ENCODE measurements at regions not wholly inside any gene's neighbourhood (a gene's known extent, or its start where the extent isn't known, plus 50 kb on each side); places are given as distances from the start of the nearest gene placed in this dataset.
A peak's percentile ranks its signal among the peaks of the same experiment; 100 is the strongest.

- ChIA-PET POLR2A (no interaction called here), CTCF (no interaction called here)
- no peak for TF ChIP-seq CTBP1 (IDR thresholded peaks at IDR 0.05; ENCODE audit: borderline replicate concordance)
- no peak for TF ChIP-seq FOXA1 (IDR thresholded peaks at IDR 0.05)
- TF ChIP-seq SUZ12 (IDR thresholded peaks at IDR 0.05), result no peak
- TF ChIP-seq SP1 (IDR thresholded peaks at IDR 0.05), result no peak
- no peak for TF ChIP-seq BHLHE40 (IDR thresholded peaks at IDR 0.05; ENCODE audit: borderline replicate concordance)
- TF ChIP-seq PKNOX1 (IDR thresholded peaks at IDR 0.05), result no peak
- TF ChIP-seq ZNF384 (IDR thresholded peaks at IDR 0.05), result no peak
- TF ChIP-seq ARNT (IDR thresholded peaks at IDR 0.05), result no peak
- TF ChIP-seq FOXK2 (IDR thresholded peaks at IDR 0.05), result no peak
- no peak for TF ChIP-seq FOXM1 (IDR thresholded peaks at IDR 0.05; ENCODE audit: borderline replicate concordance)
- TF ChIP-seq L3MBTL2 (conservative IDR thresholded peaks at IDR 0.05), result no peak
- no peak for TF ChIP-seq NFRKB (IDR thresholded peaks at IDR 0.05)
- TF ChIP-seq HDGF (IDR thresholded peaks at IDR 0.05; ENCODE audit: borderline replicate concordance), result no peak
- TF ChIP-seq LEF1 (IDR thresholded peaks at IDR 0.05; ENCODE audit: borderline replicate concordance), result no peak
- no peak for DNase-seq (ENCODE audit: extremely low spot score)
Observed at GRCh38 chr6:15849395-15849794, 186.6 kb upstream of the DTNBP1 start.

DNA sequence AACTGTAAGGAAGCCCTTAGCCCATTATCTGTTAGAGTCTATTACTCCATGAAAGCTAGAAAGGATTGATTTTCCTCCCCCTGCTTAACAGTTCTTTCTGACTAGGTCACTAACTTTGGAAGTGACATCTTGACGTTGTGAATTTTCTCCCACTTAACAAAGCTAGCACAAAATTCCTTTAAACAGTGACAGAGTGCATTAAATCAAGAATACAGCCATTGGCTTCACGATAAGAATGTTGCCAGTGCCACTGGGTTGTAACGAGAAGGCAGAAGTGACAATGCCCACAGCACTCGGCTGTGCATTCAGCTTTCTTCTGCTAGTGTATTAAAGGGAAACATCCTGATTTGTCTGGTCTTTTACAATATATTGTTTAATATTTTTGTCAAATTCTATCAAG, 182.7 kb upstream of the DTNBP1 start:
- ChIA-PET POLR2A (no interaction called here), CTCF (no interaction called here)
- no peak for DNase-seq (ENCODE audit: extremely low spot score)

DNA sequence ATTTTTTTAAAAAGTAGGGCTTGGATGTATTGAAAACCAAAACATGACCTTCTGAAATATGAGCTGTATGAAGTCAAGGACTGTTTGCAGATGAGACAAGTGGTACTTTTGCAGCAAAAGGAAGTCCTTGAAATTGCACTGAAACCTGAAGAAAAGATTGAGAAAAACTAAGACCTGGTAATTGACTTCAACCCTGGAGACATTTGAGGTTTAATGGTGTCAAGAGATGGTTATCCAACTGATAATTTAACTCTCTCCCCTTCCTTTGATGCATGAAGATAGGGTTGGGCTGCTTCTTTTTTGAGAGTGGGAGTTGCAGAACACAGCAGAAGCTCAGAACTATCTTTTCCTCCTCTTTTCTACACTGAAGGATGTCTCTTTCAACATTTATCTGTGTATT, 180.9 kb upstream of the DTNBP1 start:
- no peak for TF ChIP-seq SUZ12 (IDR thresholded peaks at IDR 0.05)
- no peak for TF ChIP-seq ARNT (IDR thresholded peaks at IDR 0.05)
- TF ChIP-seq HDGF (IDR thresholded peaks at IDR 0.05; ENCODE audit: borderline replicate concordance), result no peak
- no peak for TF ChIP-seq NFRKB (IDR thresholded peaks at IDR 0.05)
- no peak for TF ChIP-seq SP1 (IDR thresholded peaks at IDR 0.05)
- ChIA-PET CTCF (no interaction called here), POLR2A (no interaction called here)
- no peak for DNase-seq (ENCODE audit: extremely low spot score)

More for the DNA sequence above, 182.7 kb upstream of the DTNBP1 start:
- no peak for TF ChIP-seq LEF1 (IDR thresholded peaks at IDR 0.05; ENCODE audit: borderline replicate concordance)
- TF ChIP-seq ELF4 (IDR thresholded peaks at IDR 0.05), result no peak
- TF ChIP-seq NFRKB (IDR thresholded peaks at IDR 0.05), result no peak
- no peak for TF ChIP-seq BHLHE40 (IDR thresholded peaks at IDR 0.05; ENCODE audit: borderline replicate concordance)
- no peak for TF ChIP-seq FOXK2 (IDR thresholded peaks at IDR 0.05)
- no peak for TF ChIP-seq FOXM1 (IDR thresholded peaks at IDR 0.05; ENCODE audit: borderline replicate concordance)
- TF ChIP-seq FOXA1 (IDR thresholded peaks at IDR 0.05), result no peak
- no peak for TF ChIP-seq TARDBP (IDR thresholded peaks at IDR 0.05)
- no peak for TF ChIP-seq CTBP1 (IDR thresholded peaks at IDR 0.05; ENCODE audit: borderline replicate concordance)
- TF ChIP-seq SP1 (IDR thresholded peaks at IDR 0.05), result no peak

- POLR2A ChIA-PET, result no interaction called here
- CTCF ChIA-PET, result no interaction called here
- DNase-seq (ENCODE audit: extremely low spot score), result no peak
- TF ChIP-seq NFRKB (IDR thresholded peaks at IDR 0.05) (no peak), PKNOX1 (IDR thresholded peaks at IDR 0.05) (peak; percentile 50; the same call in 1 of the 2 replicates), BHLHE40 (IDR thresholded peaks at IDR 0.05; ENCODE audit: borderline replicate concordance) (no peak), FOXA1 (IDR thresholded peaks at IDR 0.05) (no peak)
Observed at GRCh38 chr6:15843226-15843625, 180.4 kb upstream of the DTNBP1 start.

DNA sequence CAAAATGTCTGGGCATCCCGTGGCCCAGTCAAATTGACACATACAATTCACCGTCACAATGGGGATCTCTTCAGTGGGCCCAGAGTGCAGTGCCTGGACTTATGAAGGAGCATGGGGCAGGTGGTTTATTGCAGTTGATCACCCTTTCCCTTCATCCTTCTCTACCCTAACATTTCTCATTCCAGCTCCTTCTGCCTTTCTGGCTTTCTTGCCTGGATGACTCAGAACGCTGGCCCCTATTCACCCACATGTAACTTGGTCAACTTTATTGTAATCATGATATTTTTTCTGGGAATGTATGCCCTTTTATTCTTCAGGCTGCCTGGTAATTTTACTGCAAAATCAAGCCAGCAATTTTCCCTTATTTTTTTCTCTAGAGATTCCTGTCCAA, 179.9 kb upstream of the DTNBP1 start:
- POLR2A ChIA-PET, result no interaction called here

DNA sequence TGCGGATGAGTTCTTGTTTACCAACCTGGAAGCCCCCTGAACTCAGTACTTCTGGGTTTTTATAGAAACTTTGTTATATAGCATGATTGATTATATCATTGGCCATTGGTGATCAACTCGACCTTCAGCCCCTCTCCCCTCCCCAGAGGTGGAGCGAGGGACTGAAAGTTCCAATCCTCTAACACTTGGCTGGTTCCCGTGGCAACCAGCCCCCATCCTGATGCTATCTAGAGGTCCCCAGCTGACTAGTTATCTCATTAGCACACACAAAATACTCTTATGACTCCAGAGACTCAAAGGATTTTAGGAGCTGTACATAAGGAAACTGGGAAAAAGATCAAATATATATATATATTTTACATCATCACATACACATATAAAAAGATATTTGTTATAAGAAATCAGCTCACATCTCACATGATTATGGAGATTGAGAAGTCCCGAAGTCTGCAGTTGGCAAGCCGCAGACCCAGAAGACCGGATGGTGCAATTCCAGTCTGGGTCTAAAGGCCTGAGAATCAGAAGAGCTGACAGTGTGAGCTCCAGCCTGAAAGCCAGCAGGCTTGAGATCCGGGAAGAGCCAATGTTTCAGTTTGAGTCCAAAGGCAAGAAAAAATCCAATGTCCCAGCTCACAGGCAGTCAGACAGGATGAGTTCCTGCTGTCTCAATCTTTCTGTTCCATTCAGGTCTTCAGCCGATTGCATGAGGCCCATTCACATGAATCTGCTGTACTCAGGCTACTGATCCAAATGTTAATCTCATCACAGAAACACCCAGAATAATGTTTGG, 179.3 kb upstream of the DTNBP1 start:
- CTCF ChIA-PET, result interaction anchor here (0.9 kb wide), 1 partner anchor 341 kb away, joined by 3 read pairs; no protein-coding TSS in a partner anchor
- no peak for DNase-seq (ENCODE audit: extremely low spot score)
- POLR2A ChIA-PET, result no interaction called here

More for the DNA sequence above, 179.9 kb upstream of the DTNBP1 start:
- TF ChIP-seq SP1 (IDR thresholded peaks at IDR 0.05) (no peak), LEF1 (IDR thresholded peaks at IDR 0.05; ENCODE audit: borderline replicate concordance) (no peak), FOXK2 (IDR thresholded peaks at IDR 0.05) (no peak), ARNT (IDR thresholded peaks at IDR 0.05) (no peak), FOXA1 (IDR thresholded peaks at IDR 0.05) (no peak), NFRKB (IDR thresholded peaks at IDR 0.05) (no peak), HDGF (IDR thresholded peaks at IDR 0.05; ENCODE audit: borderline replicate concordance) (no peak), CTBP1 (IDR thresholded peaks at IDR 0.05; ENCODE audit: borderline replicate concordance) (no peak), SUZ12 (IDR thresholded peaks at IDR 0.05) (no peak), TARDBP (IDR thresholded peaks at IDR 0.05) (no peak), ELF4 (IDR thresholded peaks at IDR 0.05) (no peak), BHLHE40 (IDR thresholded peaks at IDR 0.05; ENCODE audit: borderline replicate concordance) (no peak)
- CTCF ChIA-PET, result interaction anchor here (0.9 kb wide), 1 partner anchor 340 kb away, joined by 3 read pairs; no protein-coding TSS in a partner anchor
- DNase-seq (ENCODE audit: extremely low spot score), result no peak

More for the DNA sequence above, 179.3 kb upstream of the DTNBP1 start:
- TF ChIP-seq CTBP1 (IDR thresholded peaks at IDR 0.05; ENCODE audit: borderline replicate concordance), result no peak
- no peak for TF ChIP-seq ARNT (IDR thresholded peaks at IDR 0.05)
- TF ChIP-seq ZNF384 (IDR thresholded peaks at IDR 0.05), result no peak
- no peak for TF ChIP-seq LEF1 (IDR thresholded peaks at IDR 0.05; ENCODE audit: borderline replicate concordance)
- TF ChIP-seq BHLHE40 (IDR thresholded peaks at IDR 0.05; ENCODE audit: borderline replicate concordance), result no peak
- no peak for TF ChIP-seq SUZ12 (IDR thresholded peaks at IDR 0.05)
- TF ChIP-seq NFRKB (IDR thresholded peaks at IDR 0.05), result no peak
- TF ChIP-seq PKNOX1 (IDR thresholded peaks at IDR 0.05), result no peak
- no peak for TF ChIP-seq FOXK2 (IDR thresholded peaks at IDR 0.05)
- TF ChIP-seq SP1 (IDR thresholded peaks at IDR 0.05), result no peak

Data from HEK293T (cell line).